GM23248 (cell line): ENCODE measurements at regions not wholly inside any gene's neighbourhood (a gene's known extent, or its start where the extent isn't known, plus 50 kb on each side); places are given as distances from the start of the nearest gene placed in this dataset.

ENCODE experiments used
- DNase-seq: peaks from one replicate; pipeline ENCODE4 v3.0.0-alpha.2; 2015
- H2AFZ ChIP-seq: fragments of 200-600 bp; sonication (generic); 2 replicates; pipeline ENCODE4 v1.6.1; 2016; ENCODE audit warnings: antibody characterized with exemption
- H3F3A ChIP-seq: fragments of 200-600 bp; sonication (generic); 2 replicates; pipeline ENCODE4 v1.6.1; 2016; ENCODE audit warnings: mild to moderate bottlenecking, antibody characterized with exemption, mixed run types; ENCODE audit not compliant: insufficient read depth
- H3K27ac ChIP-seq: fragments of 200-600 bp; sonication (generic); 2 replicates; pipeline ENCODE4 v1.5.1; 2016; ENCODE audit warnings: mild to moderate bottlenecking
- H3K27me3 ChIP-seq: fragments of 200-600 bp; sonication (generic); replicated peaks from 2 replicates; pipeline ENCODE4 v1.6.1; 2016; ENCODE audit warnings: mild to moderate bottlenecking; ENCODE audit not compliant: insufficient read depth
- H3K36me3 ChIP-seq: fragments of 200-600 bp; sonication (generic); 2 replicates; pipeline ENCODE4 v1.6.1; 2016; ENCODE audit warnings: low read depth, mild to moderate bottlenecking
- H3K4me1 ChIP-seq: fragments of 200-600 bp; sonication (generic); 2 replicates; pipeline ENCODE4 v1.6.1; 2016; ENCODE audit warnings: mild to moderate bottlenecking; ENCODE audit not compliant: insufficient read depth
- H3K4me2 ChIP-seq: fragments of 200-600 bp; sonication (generic); one replicate; pipeline ENCODE4 v1.6.1; 2016; ENCODE audit warnings: mild to moderate bottlenecking; ENCODE audit not compliant: unreplicated experiment
- H3K4me3 ChIP-seq: fragments of 200-600 bp; sonication (generic); 2 replicates; pipeline ENCODE4 v1.5.1; 2016; ENCODE audit warnings: mild to moderate bottlenecking
- H3K79me2 ChIP-seq: fragments of 200-600 bp; sonication (generic); 2 replicates; pipeline ENCODE4 v1.6.1; 2016; ENCODE audit warnings: mild to moderate bottlenecking; ENCODE audit not compliant: insufficient read depth
- H3K9ac ChIP-seq: fragments of 200-600 bp; sonication (generic); 2 replicates; pipeline ENCODE4 v1.6.1; 2016; ENCODE audit warnings: mild to moderate bottlenecking
- H3K9me2 ChIP-seq: fragments of 200-600 bp; sonication (generic); 2 replicates; pipeline ENCODE4 v1.6.1; 2016; ENCODE audit warnings: mixed run types, mild to moderate bottlenecking, moderate library complexity; ENCODE audit not compliant: insufficient read depth
- H3K9me3 ChIP-seq: fragments of 200-600 bp; sonication (generic); one replicate; pipeline ENCODE4 v1.6.1; 2017; ENCODE audit warnings: low read depth
- H4K20me1 ChIP-seq: fragments of 200-600 bp; sonication (generic); 2 replicates; pipeline ENCODE4 v1.6.0; 2016; ENCODE audit not compliant: insufficient read depth
- EZH2 ChIP-seq: fragments of 200-600 bp; sonication (generic); IDR thresholded peaks from 2 replicates; pipeline ENCODE4 v1.6.1; 2018; ENCODE audit warnings: antibody characterized with exemption, mild to moderate bottlenecking; ENCODE audit not compliant: insufficient read depth, poor library complexity, severe bottlenecking
- EZH2phosphoT487 ChIP-seq: fragments of 200-600 bp; sonication (generic); IDR thresholded peaks from 2 replicates; pipeline ENCODE4 v1.6.1; 2018; ENCODE audit warnings: antibody characterized with exemption, moderate library complexity, mild to moderate bottlenecking, low read depth; ENCODE audit not compliant: insufficient read depth
- WGBS, 2 experiments: methylation state at CpG; one replicate each; pipeline ENCODE4 v1.1.6; 2015 to 2017; ENCODE audit warnings: low lambda C conversion rate in 2 of 2, low coverage in 1 of 2; ENCODE audit errors: missing lambda C conversion rate in 2 of 2; 5-methylcytosine and 5-hydroxymethylcytosine counted together
- in situ Hi-C: fragments of 300-500 bp; cut with MboI; formaldehyde crosslinking; loops from 2 replicates; pipeline ENCODE4 v1.15.0; 2020

- no peak overlapping the region for H3K9ac ChIP-seq
- TF ChIP-seq EZH2phosphoT487 (no peak), EZH2 (no peak)
- no peak overlapping the region for H3K4me3 ChIP-seq
- no peaks in the 10 kb centered on the region; the same call in 1 of the 2 replicates for H3K27me3 ChIP-seq
- no peak overlapping the region for H3K4me2 ChIP-seq
- no peaks in the 10 kb centered on the region for H4K20me1 ChIP-seq
- no peak overlapping the region for H2AFZ ChIP-seq
- DNase-seq = no peak
- no peaks in the 10 kb centered on the region for H3K9me2 ChIP-seq
- no peaks in the 10 kb centered on the region for H3F3A ChIP-seq
- H3K36me3 ChIP-seq = no peaks in the 10 kb centered on the region
- H3K79me2 ChIP-seq = no peaks in the 10 kb centered on the region
- H3K9me3 ChIP-seq = no peaks in the 10 kb centered on the region
- no peak overlapping the region for H3K27ac ChIP-seq
- WGBS, 2 experiments = 41% methylated on average over 1 of the region's 1 CpG
- in situ Hi-C loops = no loop called here
- no peaks in the 10 kb centered on the region for H3K4me1 ChIP-seq
Measured at GRCh38 chr10:55227967-55228366, 426.9 kb upstream of the PCDH15 start.

GRCh38 chr10:55224007-55224781, 423.2 kb upstream of the PCDH15 start:
- 63 to 66% methylated on average over 5 of the region's 5 CpGs for WGBS, 2 experiments

GRCh38 chr10:55223352-55223751, 422.3 kb upstream of the PCDH15 start:
- Histone ChIP-seq H2AFZ (no peak overlapping the region), H3K4me3 (no peak overlapping the region), H3K9me2 (no peaks in the 10 kb centered on the region), H3K36me3 (no peaks in the 10 kb centered on the region), H3F3A (no peaks in the 10 kb centered on the region), H3K79me2 (no peaks in the 10 kb centered on the region), H3K27me3 (no peaks in the 10 kb centered on the region), H3K4me1 (no peaks in the 10 kb centered on the region), H4K20me1 (no peaks in the 10 kb centered on the region), H3K9ac (no peak overlapping the region), H3K4me2 (no peak overlapping the region), H3K27ac (no peak overlapping the region), H3K9me3 (no peaks in the 10 kb centered on the region)
- in situ Hi-C loops = no loop called here
- TF ChIP-seq EZH2phosphoT487 (no peak), EZH2 (no peak)
- no peak for DNase-seq
- 42 to 45% methylated on average over 2 of the region's 2 CpGs for WGBS, 2 experiments

More at GRCh38 chr10:55224007-55224781, 423.2 kb upstream of the PCDH15 start:
- Histone ChIP-seq H3K9me2 (no peaks in the 10 kb centered on the region), H3K4me1 (no peaks in the 10 kb centered on the region), H3K4me2 (no peak overlapping the region), H3K27ac (no peak overlapping the region), H3K79me2 (no peaks in the 10 kb centered on the region), H3K9ac (no peak overlapping the region), H3K4me3 (no peak overlapping the region), H2AFZ (no peak overlapping the region), H3K9me3 (no peaks in the 10 kb centered on the region), H4K20me1 (no peaks in the 10 kb centered on the region), H3F3A (no peaks in the 10 kb centered on the region), H3K27me3 (no peaks in the 10 kb centered on the region; the same call in 1 of the 2 replicates), H3K36me3 (no peaks in the 10 kb centered on the region)
- no peak for TF ChIP-seq EZH2
- in situ Hi-C loops = no loop called here
- no peak for DNase-seq

DNA sequence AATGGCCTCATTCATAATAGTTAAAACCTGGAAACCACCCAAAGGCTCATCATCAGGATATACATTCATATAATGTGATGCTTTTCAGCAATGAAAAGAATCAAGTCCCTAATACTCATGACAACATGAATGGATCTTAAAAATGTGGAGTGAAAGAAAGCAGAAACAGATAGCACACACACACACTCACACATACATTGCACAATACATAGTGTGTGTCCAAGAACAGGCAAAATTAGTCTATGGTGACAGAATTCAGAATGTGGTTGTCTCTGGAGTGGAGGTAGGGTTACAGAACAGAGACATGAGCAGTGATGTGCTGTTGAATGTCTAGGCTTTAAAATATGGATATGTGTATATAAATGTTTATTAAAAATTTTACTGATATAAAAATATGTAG, 419.9 kb upstream of the PCDH15 start:
- H3K27ac ChIP-seq = no peak overlapping the region
- no peak overlapping the region for H2AFZ ChIP-seq
- TF ChIP-seq EZH2 = no peak
- TF ChIP-seq EZH2phosphoT487 = no peak
- in situ Hi-C loops = no loop called here
- H3K4me2 ChIP-seq = no peak overlapping the region
- H3K9ac ChIP-seq = no peak overlapping the region
- no peaks in the 10 kb centered on the region for H3K36me3 ChIP-seq
- H3K79me2 ChIP-seq = no peaks in the 10 kb centered on the region
- no peak overlapping the region for H3K4me3 ChIP-seq
- no peak for DNase-seq
- H3K9me3 ChIP-seq = no peaks in the 10 kb centered on the region
- no peaks in the 10 kb centered on the region for H3K27me3 ChIP-seq
- no peaks in the 10 kb centered on the region for H4K20me1 ChIP-seq
- H3K9me2 ChIP-seq = no peaks in the 10 kb centered on the region
- H3K4me1 ChIP-seq = no peaks in the 10 kb centered on the region
- H3F3A ChIP-seq = no peaks in the 10 kb centered on the region

GRCh38 chr10:55215699-55216098, 414.7 kb upstream of the PCDH15 start:
- Histone ChIP-seq H4K20me1 (no peaks in the 10 kb centered on the region), H3K4me2 (no peak overlapping the region), H3K4me3 (no peak overlapping the region), H3K9ac (no peak overlapping the region), H3K9me3 (no peaks in the 10 kb centered on the region), H3K27me3 (no peaks in the 10 kb centered on the region), H3K79me2 (no peaks in the 10 kb centered on the region), H3K4me1 (no peaks in the 10 kb centered on the region), H3K36me3 (no peaks in the 10 kb centered on the region), H3K9me2 (no peaks in the 10 kb centered on the region), H3K27ac (no peak overlapping the region), H3F3A (no peaks in the 10 kb centered on the region), H2AFZ (no peak overlapping the region)
- TF ChIP-seq EZH2phosphoT487 = no peak
- no peak for TF ChIP-seq EZH2
- no peak for DNase-seq
- in situ Hi-C loops = no loop called here
- WGBS, 2 experiments = 58 to 77% methylated on average over 1 of the region's 1 CpG
